GM12878 (cell line): ENCODE measurements at regions not wholly inside any gene's neighbourhood (a gene's known extent, or its start where the extent isn't known, plus 50 kb on each side); places are given as distances from the start of the nearest gene placed in this dataset.

Experiments
- ATAC-seq: fragments of 200-7000 bp; cut with Tn5 transposase; 3 replicates; pipeline ENCODE4 v1.9.1; 2020; ENCODE audit warnings: mild to moderate bottlenecking, moderate library complexity
- BruUV-seq: library from RNA; stranded (reverse); fragments of 400-500 nt; replicated peaks from 2 replicates; lab custom pipeline; 2021; lab: Mats Ljungman, UMichigan
- CTCF ChIA-PET: fragments of 300-600 bp; sonication (Branson Sonifier 250); formaldehyde crosslinking; extraction: SDS; loops from one replicate; lab custom pipeline; 2021; ENCODE audit warnings: inconsistent platforms; lab: Yijun Ruan, JAX
- POLR2A ChIA-PET: fragments of 350-600 bp; formaldehyde crosslinking; extraction: SDS; loops from one replicate; lab custom pipeline; 2021; ENCODE audit warnings: inconsistent platforms; lab: Charles Lee
- RAD21 ChIA-PET: fragments of 300-600 bp; sonication (Branson Sonifier 250); formaldehyde crosslinking; loops from one replicate; lab custom pipeline; 2023; ENCODE audit warnings: antibody characterized with exemption; ENCODE audit not compliant: unreplicated experiment; lab: Charles Lee
- SMC1A ChIA-PET: fragments of 300-600 bp; sonication (Branson Sonifier 250); formaldehyde crosslinking; loops from one replicate; lab custom pipeline; 2023; ENCODE audit not compliant: unreplicated experiment, uncharacterized antibody; lab: Charles Lee
- DNase-seq: peaks from one replicate; pipeline ENCODE4 v3.0.0-alpha.2; 2011; ENCODE audit warnings: low read depth, low spot score
- FAIRE-seq: peaks from 3 replicates; lab custom pipeline; 2011; peaks lifted over from hg19 to GRCh38; lab: Jason Lieb, UNC
- H2AFZ ChIP-seq: 2 replicates; pipeline ENCODE4 v1.6.0; 2011; ENCODE audit warnings: low read depth, low read length, control low read depth; ENCODE audit not compliant: control insufficient read depth
- H3K27ac ChIP-seq: 2 replicates; pipeline ENCODE4 v1.5.1; 2011; ENCODE audit warnings: control low read depth; ENCODE audit not compliant: control insufficient read depth, insufficient read depth
- H3K27me3 ChIP-seq, 2 experiments: replicated peaks in 1 of 2; 2 replicates each; pipeline versions ENCODE4 v1.6.0 to v1.6.1; 2011; ENCODE audit warnings: low read length in 1 of 2; ENCODE audit not compliant: control insufficient read depth in 2 of 2, insufficient read depth in 2 of 2
- H3K36me3 ChIP-seq, 2 experiments: 2 replicates each; pipeline ENCODE4 v1.5.1; 2011; ENCODE audit warnings: low read length in 1 of 2; ENCODE audit not compliant: control insufficient read depth in 2 of 2, insufficient read depth in 2 of 2
- H3K4me1 ChIP-seq: 2 replicates; pipeline ENCODE4 v1.6.1; 2011; ENCODE audit warnings: mild to moderate bottlenecking, low read length, moderate library complexity, mixed read lengths; ENCODE audit not compliant: control insufficient read depth, insufficient read depth
- H3K4me2 ChIP-seq: 2 replicates; pipeline ENCODE4 v1.6.0; 2011; ENCODE audit warnings: control low read depth; ENCODE audit not compliant: control insufficient read depth, insufficient read depth
- H3K4me3 ChIP-seq: fragments of 200-600 bp; sonication (generic); 2 replicates; pipeline ENCODE4 v1.5.1; 2016
- H3K79me2 ChIP-seq: 2 replicates; pipeline ENCODE4 v1.6.0; 2011; ENCODE audit warnings: low read length; ENCODE audit not compliant: control insufficient read depth, insufficient read depth
- H3K9ac ChIP-seq: 2 replicates; pipeline ENCODE4 v1.8.0; 2011; ENCODE audit warnings: low read length, control low read depth, mixed read lengths; ENCODE audit not compliant: control insufficient read depth, insufficient read depth
- H3K9me3 ChIP-seq: replicated peaks from 3 replicates; pipeline ENCODE4 v1.5.1; 2011; ENCODE audit warnings: mild to moderate bottlenecking, low read length; ENCODE audit not compliant: control insufficient read depth, insufficient read depth
- H4K20me1 ChIP-seq: 2 replicates; pipeline ENCODE4 v1.6.0; 2011; ENCODE audit not compliant: control insufficient read depth, insufficient read depth
- BCL11A ChIP-seq: IDR thresholded peaks from 2 replicates; pipeline ENCODE4 v1.6.1; 2011; ENCODE audit warnings: low read depth, low read length
- CHD1 ChIP-seq: IDR thresholded peaks from 2 replicates; pipeline ENCODE4 v1.6.1; 2012; ENCODE audit warnings: low read depth, low read length, improper control_type of control experiment
- EZH2 ChIP-seq: IDR thresholded peaks from 2 replicates; pipeline ENCODE4 v1.6.1; 2012; ENCODE audit warnings: low read depth, mild to moderate bottlenecking, control low read depth, inconsistent platforms, low read length, borderline replicate concordance; ENCODE audit not compliant: control insufficient read depth
- HCFC1 ChIP-seq: fragments of 150-350 bp; IDR thresholded peaks from 2 replicates; pipeline ENCODE4 v1.6.1; 2014; ENCODE audit warnings: low read length
- KAT2A ChIP-seq: conservative IDR thresholded peaks from 2 replicates; pipeline ENCODE4 v1.6.1; 2011; ENCODE audit warnings: low read depth, low read length; ENCODE audit not compliant: control insufficient read depth
- LARP7 ChIP-seq: fragments of 450-650 bp; IDR thresholded peaks from 2 replicates; pipeline ENCODE4 v1.6.1; 2017; ENCODE audit warnings: mild to moderate bottlenecking
- MYB ChIP-seq: fragments of 150-350 bp; IDR thresholded peaks from 2 replicates; pipeline ENCODE4 v1.6.1; 2014; ENCODE audit warnings: mild to moderate bottlenecking, low read depth, low read length, borderline replicate concordance
- NFXL1 ChIP-seq: fragments of 450-650 bp; IDR thresholded peaks from 2 replicates; pipeline ENCODE4 v1.6.1; 2017; ENCODE audit warnings: antibody characterized with exemption, mild to moderate bottlenecking, borderline replicate concordance
- SREBF2 ChIP-seq: IDR thresholded peaks from 2 replicates; pipeline ENCODE4 v1.6.1; 2012; ENCODE audit warnings: mild to moderate bottlenecking, low read length
- ZNF384 ChIP-seq: IDR thresholded peaks from 2 replicates; pipeline ENCODE4 v1.6.1; 2012; ENCODE audit warnings: low read depth, mild to moderate bottlenecking, low read length, improper control_type of control experiment, borderline replicate concordance
- WGBS: methylation state at CpG from one replicate; pipeline ENCODE4 v1.1.6; 2016; ENCODE audit warnings: low lambda C conversion rate; ENCODE audit not compliant: insufficient replicate concordance, insufficient coverage; ENCODE audit errors: missing lambda C conversion rate; 5-methylcytosine and 5-hydroxymethylcytosine counted together
- in situ Hi-C: fragments of 300-500 bp; cut with MboI; formaldehyde crosslinking; loops from 9 replicates; pipeline ENCODE4 v1.14.3; 2018; ENCODE audit warnings: mixed read lengths
- intact Hi-C: fragments of 100-400 bp; cut with micrococcal nuclease; formaldehyde crosslinking; loops from one replicate; pipeline ENCODE4 v1.14.2; 2022; ENCODE audit not compliant: unreplicated experiment
- TF ChIP-seq, protein P1 (sequence below): fragments of 450-650 bp; IDR thresholded peaks from 2 replicates; pipeline ENCODE4 v1.6.1; 2016; ENCODE audit warnings: mild to moderate bottlenecking, moderate library complexity, borderline replicate concordance
- TF ChIP-seq, protein P2 (sequence below): fragments of 450-650 bp; IDR thresholded peaks from 2 replicates; pipeline ENCODE4 v1.6.1; 2017; ENCODE audit warnings: mild to moderate bottlenecking, moderate library complexity
- TF ChIP-seq, protein P3 (sequence below): fragments of 450-650 bp; IDR thresholded peaks from 2 replicates; pipeline ENCODE4 v1.6.1; 2016; ENCODE audit warnings: mild to moderate bottlenecking

DNA sequence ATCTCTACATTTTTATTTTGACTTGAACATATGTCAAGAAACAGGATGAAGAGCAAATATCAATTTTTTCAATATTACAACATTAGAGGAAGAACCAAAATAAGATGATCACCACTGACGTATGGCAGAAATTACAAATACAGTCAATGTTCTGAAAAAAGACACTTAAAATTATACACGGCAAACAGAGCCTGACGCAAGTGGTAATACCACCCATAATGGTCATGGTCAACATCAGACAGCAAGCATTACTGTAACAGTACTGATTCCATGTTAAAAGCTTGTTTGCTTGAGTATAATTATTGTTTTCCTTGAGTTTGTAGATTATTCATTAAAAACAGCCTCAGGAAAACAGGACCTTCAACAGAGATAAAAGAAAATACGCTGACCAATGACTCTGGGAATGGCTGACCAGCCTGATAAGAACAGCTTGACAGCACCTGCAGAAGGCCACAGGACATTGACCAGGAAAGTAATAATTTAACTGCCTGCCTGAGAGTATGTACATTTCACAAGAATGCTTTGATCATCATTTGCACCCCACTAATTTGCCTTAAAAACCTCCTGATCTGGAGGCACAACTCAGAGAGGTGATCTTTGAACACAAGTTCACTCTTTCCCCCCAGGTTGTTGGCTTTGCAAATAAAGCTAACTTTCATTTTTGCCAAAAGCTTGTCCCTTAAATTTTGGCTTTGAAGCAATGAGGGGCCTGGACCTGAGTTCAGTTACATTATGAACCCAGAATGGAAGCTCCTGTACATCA lies 187.3 kb downstream of the IPO8 start:
- Histone ChIP-seq H4K20me1 (no peaks in the 10 kb centered on the region), H3K9ac (no peak overlapping the region), H3K9me3 (no peaks in the 10 kb centered on the region), H3K4me2 (no peak overlapping the region), H3K27me3 (no peaks in the 10 kb centered on the region), H3K4me3 (no peak overlapping the region), H2AFZ (no peak overlapping the region), H3K79me2 (no peaks in the 10 kb centered on the region), H3K36me3 (no peaks in the 10 kb centered on the region), H3K4me1 (no peaks in the 10 kb centered on the region), H3K27ac (no peak overlapping the region)
- WGBS = 19% methylated on average over 4 of the region's 4 CpGs
- ChIA-PET SMC1A (interaction anchor here (0.6 to 1.2 kb wide), 2 partner anchors 9 to 65 kb away, joined by 4 read pairs; no protein-coding TSS in a partner anchor), POLR2A (no interaction called here), RAD21 (no interaction called here), CTCF (no interaction called here)
- intact Hi-C loops (loop anchor here (5.0 kb wide), 1 partner anchor 49 kb away; no protein-coding TSS in a partner anchor), in situ Hi-C loops (no loop called here)
- ATAC-seq (no peak), FAIRE-seq (no peak), DNase-seq (no peak)
- no TSS peak for BruUV-seq
- TF ChIP-seq CHD1 = no peak
- no peak for TF ChIP-seq SREBF2
- TF ChIP-seq, protein P1, sequence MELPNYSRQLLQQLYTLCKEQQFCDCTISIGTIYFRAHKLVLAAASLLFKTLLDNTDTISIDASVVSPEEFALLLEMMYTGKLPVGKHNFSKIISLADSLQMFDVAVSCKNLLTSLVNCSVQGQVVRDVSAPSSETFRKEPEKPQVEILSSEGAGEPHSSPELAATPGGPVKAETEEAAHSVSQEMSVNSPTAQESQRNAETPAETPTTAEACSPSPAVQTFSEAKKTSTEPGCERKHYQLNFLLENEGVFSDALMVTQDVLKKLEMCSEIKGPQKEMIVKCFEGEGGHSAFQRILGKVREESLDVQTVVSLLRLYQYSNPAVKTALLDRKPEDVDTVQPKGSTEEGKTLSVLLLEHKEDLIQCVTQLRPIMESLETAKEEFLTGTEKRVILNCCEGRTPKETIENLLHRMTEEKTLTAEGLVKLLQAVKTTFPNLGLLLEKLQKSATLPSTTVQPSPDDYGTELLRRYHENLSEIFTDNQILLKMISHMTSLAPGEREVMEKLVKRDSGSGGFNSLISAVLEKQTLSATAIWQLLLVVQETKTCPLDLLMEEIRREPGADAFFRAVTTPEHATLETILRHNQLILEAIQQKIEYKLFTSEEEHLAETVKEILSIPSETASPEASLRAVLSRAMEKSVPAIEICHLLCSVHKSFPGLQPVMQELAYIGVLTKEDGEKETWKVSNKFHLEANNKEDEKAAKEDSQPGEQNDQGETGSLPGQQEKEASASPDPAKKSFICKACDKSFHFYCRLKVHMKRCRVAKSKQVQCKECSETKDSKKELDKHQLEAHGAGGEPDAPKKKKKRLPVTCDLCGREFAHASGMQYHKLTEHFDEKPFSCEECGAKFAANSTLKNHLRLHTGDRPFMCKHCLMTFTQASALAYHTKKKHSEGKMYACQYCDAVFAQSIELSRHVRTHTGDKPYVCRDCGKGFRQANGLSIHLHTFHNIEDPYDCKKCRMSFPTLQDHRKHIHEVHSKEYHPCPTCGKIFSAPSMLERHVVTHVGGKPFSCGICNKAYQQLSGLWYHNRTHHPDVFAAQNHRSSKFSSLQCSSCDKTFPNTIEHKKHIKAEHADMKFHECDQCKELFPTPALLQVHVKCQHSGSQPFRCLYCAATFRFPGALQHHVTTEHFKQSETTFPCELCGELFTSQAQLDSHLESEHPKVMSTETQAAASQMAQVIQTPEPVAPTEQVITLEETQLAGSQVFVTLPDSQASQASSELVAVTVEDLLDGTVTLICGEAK = no peak
- TF ChIP-seq NFXL1 = no peak
- TF ChIP-seq MYB = no peak
- TF ChIP-seq HCFC1 = no peak
- TF ChIP-seq ZNF384 = no peak
- TF ChIP-seq LARP7 = no peak
- TF ChIP-seq KAT2A = no peak
- TF ChIP-seq EZH2 = no peak
- TF ChIP-seq, protein P2, sequence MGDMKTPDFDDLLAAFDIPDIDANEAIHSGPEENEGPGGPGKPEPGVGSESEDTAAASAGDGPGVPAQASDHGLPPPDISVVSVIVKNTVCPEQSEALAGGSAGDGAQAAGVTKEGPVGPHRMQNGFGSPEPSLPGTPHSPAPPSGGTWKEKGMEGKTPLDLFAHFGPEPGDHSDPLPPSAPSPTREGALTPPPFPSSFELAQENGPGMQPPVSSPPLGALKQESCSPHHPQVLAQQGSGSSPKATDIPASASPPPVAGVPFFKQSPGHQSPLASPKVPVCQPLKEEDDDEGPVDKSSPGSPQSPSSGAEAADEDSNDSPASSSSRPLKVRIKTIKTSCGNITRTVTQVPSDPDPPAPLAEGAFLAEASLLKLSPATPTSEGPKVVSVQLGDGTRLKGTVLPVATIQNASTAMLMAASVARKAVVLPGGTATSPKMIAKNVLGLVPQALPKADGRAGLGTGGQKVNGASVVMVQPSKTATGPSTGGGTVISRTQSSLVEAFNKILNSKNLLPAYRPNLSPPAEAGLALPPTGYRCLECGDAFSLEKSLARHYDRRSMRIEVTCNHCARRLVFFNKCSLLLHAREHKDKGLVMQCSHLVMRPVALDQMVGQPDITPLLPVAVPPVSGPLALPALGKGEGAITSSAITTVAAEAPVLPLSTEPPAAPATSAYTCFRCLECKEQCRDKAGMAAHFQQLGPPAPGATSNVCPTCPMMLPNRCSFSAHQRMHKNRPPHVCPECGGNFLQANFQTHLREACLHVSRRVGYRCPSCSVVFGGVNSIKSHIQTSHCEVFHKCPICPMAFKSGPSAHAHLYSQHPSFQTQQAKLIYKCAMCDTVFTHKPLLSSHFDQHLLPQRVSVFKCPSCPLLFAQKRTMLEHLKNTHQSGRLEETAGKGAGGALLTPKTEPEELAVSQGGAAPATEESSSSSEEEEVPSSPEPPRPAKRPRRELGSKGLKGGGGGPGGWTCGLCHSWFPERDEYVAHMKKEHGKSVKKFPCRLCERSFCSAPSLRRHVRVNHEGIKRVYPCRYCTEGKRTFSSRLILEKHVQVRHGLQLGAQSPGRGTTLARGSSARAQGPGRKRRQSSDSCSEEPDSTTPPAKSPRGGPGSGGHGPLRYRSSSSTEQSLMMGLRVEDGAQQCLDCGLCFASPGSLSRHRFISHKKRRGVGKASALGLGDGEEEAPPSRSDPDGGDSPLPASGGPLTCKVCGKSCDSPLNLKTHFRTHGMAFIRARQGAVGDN = no peak
- TF ChIP-seq, protein P3, sequence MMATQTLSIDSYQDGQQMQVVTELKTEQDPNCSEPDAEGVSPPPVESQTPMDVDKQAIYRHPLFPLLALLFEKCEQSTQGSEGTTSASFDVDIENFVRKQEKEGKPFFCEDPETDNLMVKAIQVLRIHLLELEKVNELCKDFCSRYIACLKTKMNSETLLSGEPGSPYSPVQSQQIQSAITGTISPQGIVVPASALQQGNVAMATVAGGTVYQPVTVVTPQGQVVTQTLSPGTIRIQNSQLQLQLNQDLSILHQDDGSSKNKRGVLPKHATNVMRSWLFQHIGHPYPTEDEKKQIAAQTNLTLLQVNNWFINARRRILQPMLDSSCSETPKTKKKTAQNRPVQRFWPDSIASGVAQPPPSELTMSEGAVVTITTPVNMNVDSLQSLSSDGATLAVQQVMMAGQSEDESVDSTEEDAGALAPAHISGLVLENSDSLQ = no peak
- no peak for TF ChIP-seq BCL11A
